ENCODE measurements at regions not wholly inside any gene's neighbourhood (a gene's known extent, or its start where the extent isn't known, plus 50 kb on each side); places are given as distances from the start of the nearest gene placed in this dataset.

GRCh38 chr6:74114428-74114827, 418.4 kb downstream of the CD109 start:
- no peaks in the 10 kb centered on the region for H3K9me2 ChIP-seq (replicated peaks; ENCODE audit: low read length)
- H3K27me3 ChIP-seq (ENCODE audit: low read length), result no peaks in the 10 kb centered on the region
- H4K20me1 ChIP-seq (ENCODE audit: low read length), result no peaks in the 10 kb centered on the region
- BruUV-seq (replicated peaks), result no TSS peak
- no peak overlapping the region for H3K4me2 ChIP-seq (ENCODE audit: low read length)
- no peak overlapping the region for H2AFZ ChIP-seq (ENCODE audit: low read length)
- H3K9me3 ChIP-seq (ENCODE audit: low read length), result no peaks in the 10 kb centered on the region
- CTCF ChIA-PET, result no interaction called here
- no peak for ATAC-seq
- TF ChIP-seq EZH2phosphoT487 (IDR thresholded peaks at IDR 0.05; ENCODE audit: borderline replicate concordance, low read length), result no peak
- TF ChIP-seq, protein P1, sequence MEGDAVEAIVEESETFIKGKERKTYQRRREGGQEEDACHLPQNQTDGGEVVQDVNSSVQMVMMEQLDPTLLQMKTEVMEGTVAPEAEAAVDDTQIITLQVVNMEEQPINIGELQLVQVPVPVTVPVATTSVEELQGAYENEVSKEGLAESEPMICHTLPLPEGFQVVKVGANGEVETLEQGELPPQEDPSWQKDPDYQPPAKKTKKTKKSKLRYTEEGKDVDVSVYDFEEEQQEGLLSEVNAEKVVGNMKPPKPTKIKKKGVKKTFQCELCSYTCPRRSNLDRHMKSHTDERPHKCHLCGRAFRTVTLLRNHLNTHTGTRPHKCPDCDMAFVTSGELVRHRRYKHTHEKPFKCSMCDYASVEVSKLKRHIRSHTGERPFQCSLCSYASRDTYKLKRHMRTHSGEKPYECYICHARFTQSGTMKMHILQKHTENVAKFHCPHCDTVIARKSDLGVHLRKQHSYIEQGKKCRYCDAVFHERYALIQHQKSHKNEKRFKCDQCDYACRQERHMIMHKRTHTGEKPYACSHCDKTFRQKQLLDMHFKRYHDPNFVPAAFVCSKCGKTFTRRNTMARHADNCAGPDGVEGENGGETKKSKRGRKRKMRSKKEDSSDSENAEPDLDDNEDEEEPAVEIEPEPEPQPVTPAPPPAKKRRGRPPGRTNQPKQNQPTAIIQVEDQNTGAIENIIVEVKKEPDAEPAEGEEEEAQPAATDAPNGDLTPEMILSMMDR (conservative IDR thresholded peaks at IDR 0.05; ENCODE audit: low read depth, low read length), result no peak
- no peak for TF ChIP-seq EZH2 (IDR thresholded peaks at IDR 0.05; ENCODE audit: low read length, unreplicated experiment)
- H3K79me2 ChIP-seq (ENCODE audit: low read length), result no peaks in the 10 kb centered on the region
- H3K4me3 ChIP-seq (ENCODE audit: low read length), result no peak overlapping the region
- no peak for DNase-seq
- no peak overlapping the region for H3K9ac ChIP-seq (ENCODE audit: low read length)
- intact Hi-C loops (cut with micrococcal nuclease), result no loop called here
- peaks cover 8% of the 10 kb centered on the region for H3K4me1 ChIP-seq (ENCODE audit: insufficient read depth, low read length)
- no peaks in the 10 kb centered on the region for H3K36me3 ChIP-seq (ENCODE audit: low read depth, low read length)
- no peaks in the 10 kb centered on the region for H3F3A ChIP-seq (ENCODE audit: low read length, unreplicated experiment)
- no peak overlapping the region for H3K27ac ChIP-seq (ENCODE audit: low read length)
- POLR2A ChIA-PET (ENCODE audit: unreplicated experiment), result no interaction called here

DNA sequence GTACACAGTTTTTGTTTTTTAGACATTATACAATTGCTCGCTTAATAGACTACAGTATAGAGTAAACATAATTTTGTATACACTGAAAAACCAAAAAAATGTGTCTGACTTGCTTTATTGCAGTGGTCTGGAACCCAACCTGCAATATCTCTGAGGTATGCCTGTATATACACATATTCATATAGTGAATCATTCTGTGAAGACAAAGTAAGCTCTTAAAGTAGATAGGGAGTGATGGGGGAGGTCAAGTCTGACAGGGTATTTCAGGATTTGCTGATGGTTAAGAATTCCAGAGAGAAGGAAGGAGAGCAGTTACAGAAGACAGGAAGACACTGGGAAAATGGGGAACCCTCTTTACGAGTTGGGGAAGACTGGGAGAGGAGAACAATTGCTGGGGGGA, 417.9 kb downstream of the CD109 start:
- no peak overlapping the region for H2AFZ ChIP-seq (ENCODE audit: low read length)
- TF ChIP-seq, protein P1 (conservative IDR thresholded peaks at IDR 0.05; ENCODE audit: low read depth, low read length), result no peak
- TF ChIP-seq EZH2phosphoT487 (IDR thresholded peaks at IDR 0.05; ENCODE audit: borderline replicate concordance, low read length) (no peak), EZH2 (IDR thresholded peaks at IDR 0.05; ENCODE audit: low read length, unreplicated experiment) (no peak)
- no peak overlapping the region for H3K27ac ChIP-seq (ENCODE audit: low read length)
- no TSS peak for BruUV-seq (replicated peaks)
- no peak overlapping the region for H3K9ac ChIP-seq (ENCODE audit: low read length)
- intact Hi-C loops (cut with micrococcal nuclease), result no loop called here
- no peaks in the 10 kb centered on the region for H3K27me3 ChIP-seq (ENCODE audit: low read length)
- no peaks in the 10 kb centered on the region for H3K79me2 ChIP-seq (ENCODE audit: low read length)
- peaks cover 8% of the 10 kb centered on the region for H3K4me1 ChIP-seq (ENCODE audit: insufficient read depth, low read length)
- no peak overlapping the region for H3K4me2 ChIP-seq (ENCODE audit: low read length)
- CTCF ChIA-PET, result no interaction called here
- ATAC-seq (peak; percentile 67), DNase-seq (peak; percentile 55)
- H3K4me3 ChIP-seq (ENCODE audit: low read length), result no peak overlapping the region
- H3K9me3 ChIP-seq (ENCODE audit: low read length), result no peaks in the 10 kb centered on the region
- POLR2A ChIA-PET (ENCODE audit: unreplicated experiment), result no interaction called here
- no peaks in the 10 kb centered on the region for H3F3A ChIP-seq (ENCODE audit: low read length, unreplicated experiment)
- no peaks in the 10 kb centered on the region for H3K36me3 ChIP-seq (ENCODE audit: low read depth, low read length)
- no peaks in the 10 kb centered on the region for H3K9me2 ChIP-seq (replicated peaks; ENCODE audit: low read length)
- H4K20me1 ChIP-seq (ENCODE audit: low read length), result no peaks in the 10 kb centered on the region

GRCh38 chr6:74103417-74103816, 407.4 kb downstream of the CD109 start:
- ATAC-seq, result no peak
- POLR2A ChIA-PET (ENCODE audit: unreplicated experiment), result no interaction called here
- CTCF ChIA-PET, result no interaction called here

More at GRCh38 chr6:74103417-74103816, 407.4 kb downstream of the CD109 start:
- no peak for DNase-seq
- intact Hi-C loops (cut with micrococcal nuclease), result no loop called here
- Histone ChIP-seq H3K27ac (ENCODE audit: low read length) (no peak overlapping the region), H2AFZ (ENCODE audit: low read length) (no peak overlapping the region), H3K9me2 (replicated peaks; ENCODE audit: low read length) (no peaks in the 10 kb centered on the region), H3K9ac (ENCODE audit: low read length) (no peak overlapping the region), H3K4me2 (ENCODE audit: low read length) (no peak overlapping the region), H3K79me2 (ENCODE audit: low read length) (no peaks in the 10 kb centered on the region), H3K27me3 (ENCODE audit: low read length) (no peaks in the 10 kb centered on the region), H3K9me3 (ENCODE audit: low read length) (no peaks in the 10 kb centered on the region), H3K36me3 (ENCODE audit: low read depth, low read length) (no peaks in the 10 kb centered on the region), H4K20me1 (ENCODE audit: low read length) (no peaks in the 10 kb centered on the region), H3K4me3 (ENCODE audit: low read length) (no peak overlapping the region), H3K4me1 (ENCODE audit: insufficient read depth, low read length) (no peaks in the 10 kb centered on the region), H3F3A (ENCODE audit: low read length, unreplicated experiment) (no peaks in the 10 kb centered on the region)
- TF ChIP-seq EZH2phosphoT487 (IDR thresholded peaks at IDR 0.05; ENCODE audit: borderline replicate concordance, low read length) (no peak), EZH2 (IDR thresholded peaks at IDR 0.05; ENCODE audit: low read length, unreplicated experiment) (no peak)
- TF ChIP-seq, protein P1 (conservative IDR thresholded peaks at IDR 0.05; ENCODE audit: low read depth, low read length), result no peak
- no TSS peak for BruUV-seq (replicated peaks)
